ENCODE measurements at regions not wholly inside any gene's neighbourhood (a gene's known extent, or its start where the extent isn't known, plus 50 kb on each side); places are given as distances from the start of the nearest gene placed in this dataset.

- DNase-seq (ENCODE audit: low read depth in 2 of 2) = no peak
Measured at GRCh38 chr3:103617961-103618360, 1183.1 kb downstream of the ZPLD1 start.

- DNase-seq (ENCODE audit: low read depth in 2 of 2) = no peak
Measured at GRCh38 chr3:103624271-103624670, 1189.5 kb downstream of the ZPLD1 start.

- DNase-seq (ENCODE audit: low read depth in 2 of 2) = no peak
Measured at GRCh38 chr3:103629391-103629790, 1194.6 kb downstream of the ZPLD1 start.

GRCh38 chr3:103644450-103644849 lies 1209.6 kb downstream of the ZPLD1 start:
- peak in 1 of 2 experiments; percentile 0 for DNase-seq (ENCODE audit: low read depth in 2 of 2)

GRCh38 chr3:103653996-103654395 lies 1219.2 kb downstream of the ZPLD1 start:
- DNase-seq (ENCODE audit: low read depth in 2 of 2) = no peak

GRCh38 chr3:103657756-103658155 lies 1222.9 kb downstream of the ZPLD1 start:
- no peak for DNase-seq (ENCODE audit: low read depth in 2 of 2)

- DNase-seq (ENCODE audit: low read depth in 2 of 2) = no peak
Measured at GRCh38 chr3:103660810-103661209, 1226.0 kb downstream of the ZPLD1 start.

- no peak for DNase-seq (ENCODE audit: low read depth in 2 of 2)
Measured at GRCh38 chr3:103662591-103662990, 1227.8 kb downstream of the ZPLD1 start.

GRCh38 chr3:103672346-103672745 lies 1237.5 kb downstream of the ZPLD1 start:
- DNase-seq (ENCODE audit: low read depth in 2 of 2) = no peak

- no peak for DNase-seq (ENCODE audit: low read depth in 2 of 2)
Measured at GRCh38 chr3:103684904-103685303, 1250.1 kb downstream of the ZPLD1 start.

GRCh38 chr3:103685939-103686338 lies 1251.1 kb downstream of the ZPLD1 start:
- no peak for DNase-seq (ENCODE audit: low read depth in 2 of 2)

GRCh38 chr3:103690536-103690935 lies 1255.7 kb downstream of the ZPLD1 start:
- DNase-seq (ENCODE audit: low read depth in 2 of 2) = no peak

- DNase-seq (ENCODE audit: low read depth in 2 of 2) = no peak
Measured at GRCh38 chr3:103693831-103694230, 1259.0 kb downstream of the ZPLD1 start.

- no peak for DNase-seq (ENCODE audit: low read depth in 2 of 2)
Measured at GRCh38 chr3:103698646-103699045, 1263.8 kb downstream of the ZPLD1 start.

- DNase-seq (ENCODE audit: low read depth in 2 of 2) = no peak
Measured at GRCh38 chr3:103699228-103699627, 1264.4 kb downstream of the ZPLD1 start.

GRCh38 chr3:103705641-103706040 lies 1270.8 kb downstream of the ZPLD1 start:
- DNase-seq (ENCODE audit: low read depth in 2 of 2) = no peak

GRCh38 chr3:103706671-103707070 lies 1271.9 kb downstream of the ZPLD1 start:
- no peak for DNase-seq (ENCODE audit: low read depth in 2 of 2)

- DNase-seq (ENCODE audit: low read depth in 2 of 2) = no peak
Measured at GRCh38 chr3:103711670-103712069, 1276.9 kb downstream of the ZPLD1 start.

- peak in 1 of 2 experiments; percentile 4 for DNase-seq (ENCODE audit: low read depth in 2 of 2)
Measured at GRCh38 chr3:103712320-103713008, 1277.6 kb downstream of the ZPLD1 start.

GRCh38 chr3:103729547-103729946 lies 1294.7 kb downstream of the ZPLD1 start:
- no peak for DNase-seq (ENCODE audit: low read depth in 2 of 2)

- DNase-seq (ENCODE audit: low read depth in 2 of 2) = no peak
Measured at GRCh38 chr3:103730744-103731143, 1295.9 kb downstream of the ZPLD1 start.

GRCh38 chr3:103752986-103753385 lies 1318.2 kb downstream of the ZPLD1 start:
- no peak for DNase-seq (ENCODE audit: low read depth in 2 of 2)

GRCh38 chr3:103767635-103768034 lies 1332.8 kb downstream of the ZPLD1 start:
- no peak for DNase-seq (ENCODE audit: low read depth in 2 of 2)

- no peak for DNase-seq (ENCODE audit: low read depth in 2 of 2)
Measured at GRCh38 chr3:103785017-103785416, 1350.2 kb downstream of the ZPLD1 start.

All from fibroblast of skin of left biceps (primary cell).